ENCODE measurements at regions not wholly inside any gene's neighbourhood (a gene's known extent, or its start where the extent isn't known, plus 50 kb on each side); places are given as distances from the start of the nearest gene placed in this dataset.

GRCh38 chr10:28366994-28367393 is 64.1 kb upstream of the MPP7 start:
- H3K36me3 ChIP-seq (ENCODE audit: control insufficient read depth in 2 of 2, extremely low read depth in 1 of 2, insufficient read depth in 2 of 2, low read length in 2 of 2), result no peaks in the 10 kb centered on the region
- H3K4me1 ChIP-seq (ENCODE audit: control insufficient read depth, extremely low read depth, insufficient read depth, low read length), result no peaks in the 10 kb centered on the region
- no peaks in the 10 kb centered on the region for H3K27me3 ChIP-seq (ENCODE audit: control insufficient read depth, extremely low read depth, insufficient read depth, low read length)
- no peaks in the 10 kb centered on the region for H3K79me2 ChIP-seq (ENCODE audit: control insufficient read depth, insufficient read depth, low read length)
- no peaks in the 10 kb centered on the region for H3K9me3 ChIP-seq (ENCODE audit: control insufficient read depth, low read depth, low read length)
- H4K20me1 ChIP-seq (ENCODE audit: control insufficient read depth, extremely low read depth, insufficient read depth, low read length), result no peaks in the 10 kb centered on the region
- H3K27ac ChIP-seq (ENCODE audit: control insufficient read depth, insufficient read depth, low read length), result no peak overlapping the region
- DNase-seq (ENCODE audit: low read depth, low spot score), result no peak
- dilution Hi-C loops (cut with MboI; ENCODE audit: extremely low pct_ligation_motif_present, low sequenced_read_pairs), result no loop called here
- no peak for FAIRE-seq
- H2AFZ ChIP-seq (ENCODE audit: control insufficient read depth, low read length), result no peak overlapping the region
- H3K9me1 ChIP-seq (ENCODE audit: control insufficient read depth, extremely low read depth, insufficient read depth, low read length), result no peaks in the 10 kb centered on the region
- TF ChIP-seq CTCF (optimal IDR thresholded peaks at IDR 0.05 in 1 of 3, IDR thresholded peaks at IDR 0.05 in 1 of 3, conservative IDR thresholded peaks at IDR 0.05 in 1 of 3; ENCODE audit: extremely low read depth in 1 of 3, insufficient read depth in 2 of 3, low read length in 3 of 3) (no peak), EZH2 (IDR thresholded peaks at IDR 0.05; ENCODE audit: low read length) (no peak)
- no peak overlapping the region for H3K4me3 ChIP-seq (ENCODE audit: control insufficient read depth in 2 of 3, extremely low read depth in 1 of 3, insufficient read depth in 2 of 3, low read depth in 1 of 3, low read length in 3 of 3)
- no peak overlapping the region for H3K9ac ChIP-seq (ENCODE audit: control insufficient read depth, extremely low read depth, insufficient read depth, low read length)
- no peak overlapping the region for H3K4me2 ChIP-seq (ENCODE audit: control insufficient read depth, extremely low read depth, insufficient read depth, low read depth, low read length)

GRCh38 chr10:28367413-28367812 is 64.5 kb upstream of the MPP7 start:
- no peaks in the 10 kb centered on the region for H3K9me1 ChIP-seq (ENCODE audit: control insufficient read depth, extremely low read depth, insufficient read depth, low read length)
- no peak overlapping the region for H3K27ac ChIP-seq (ENCODE audit: control insufficient read depth, insufficient read depth, low read length)
- H3K4me3 ChIP-seq (ENCODE audit: control insufficient read depth in 2 of 3, extremely low read depth in 1 of 3, insufficient read depth in 2 of 3, low read depth in 1 of 3, low read length in 3 of 3), result no peak overlapping the region
- no peaks in the 10 kb centered on the region for H4K20me1 ChIP-seq (ENCODE audit: control insufficient read depth, extremely low read depth, insufficient read depth, low read length)
- no peaks in the 10 kb centered on the region for H3K36me3 ChIP-seq (ENCODE audit: control insufficient read depth in 2 of 2, extremely low read depth in 1 of 2, insufficient read depth in 2 of 2, low read length in 2 of 2)
- dilution Hi-C loops (cut with MboI; ENCODE audit: extremely low pct_ligation_motif_present, low sequenced_read_pairs), result no loop called here
- H3K9me3 ChIP-seq (ENCODE audit: control insufficient read depth, low read depth, low read length), result no peaks in the 10 kb centered on the region
- no peak overlapping the region for H2AFZ ChIP-seq (ENCODE audit: control insufficient read depth, low read length)
- no peaks in the 10 kb centered on the region for H3K4me1 ChIP-seq (ENCODE audit: control insufficient read depth, extremely low read depth, insufficient read depth, low read length)
- no peak overlapping the region for H3K4me2 ChIP-seq (ENCODE audit: control insufficient read depth, extremely low read depth, insufficient read depth, low read depth, low read length)
- no peak for TF ChIP-seq CTCF (optimal IDR thresholded peaks at IDR 0.05 in 1 of 3, IDR thresholded peaks at IDR 0.05 in 1 of 3, conservative IDR thresholded peaks at IDR 0.05 in 1 of 3; ENCODE audit: extremely low read depth in 1 of 3, insufficient read depth in 2 of 3, low read length in 3 of 3)
- TF ChIP-seq EZH2 (IDR thresholded peaks at IDR 0.05; ENCODE audit: low read length), result no peak
- no peaks in the 10 kb centered on the region for H3K27me3 ChIP-seq (ENCODE audit: control insufficient read depth, extremely low read depth, insufficient read depth, low read length)
- no peak for FAIRE-seq
- no peak overlapping the region for H3K9ac ChIP-seq (ENCODE audit: control insufficient read depth, extremely low read depth, insufficient read depth, low read length)
- H3K79me2 ChIP-seq (ENCODE audit: control insufficient read depth, insufficient read depth, low read length), result no peaks in the 10 kb centered on the region
- DNase-seq (ENCODE audit: low read depth, low spot score), result no peak

Data from keratinocyte (primary cell).